ENCODE measurements at regions not wholly inside any gene's neighbourhood (a gene's known extent, or its start where the extent isn't known, plus 50 kb on each side); places are given as distances from the start of the nearest gene placed in this dataset.

- TF ChIP-seq GATA2 (IDR thresholded peaks at IDR 0.05; ENCODE audit: insufficient read depth, insufficient read length, low read depth, low read length), result no peak
- no peak for TF ChIP-seq EZH2 (IDR thresholded peaks at IDR 0.05; ENCODE audit: borderline replicate concordance, low read depth, low read length, severe bottlenecking)
- TF ChIP-seq CTCF (IDR thresholded peaks at IDR 0.05; ENCODE audit: extremely low read depth in 1 of 2, insufficient read depth in 1 of 2, low read depth in 1 of 2, low read length in 2 of 2), result no peak
- TF ChIP-seq MAX (IDR thresholded peaks at IDR 0.05; ENCODE audit: insufficient read depth, insufficient read length), result no peak
- no peak for TF ChIP-seq MYC (IDR thresholded peaks at IDR 0.05; ENCODE audit: low read depth, low read length)
- no peak for TF ChIP-seq POLR2AphosphoS5 (IDR thresholded peaks at IDR 0.05; ENCODE audit: insufficient read depth, low read depth, low read length)
- TF ChIP-seq POLR2A (IDR thresholded peaks at IDR 0.05; ENCODE audit: low read depth, low read length), result no peak
Observed at GRCh38 chr11:10625982-10626311, 57.5 kb upstream of the LYVE1 start.
